HG03571 (cell line): ENCODE measurements at regions not wholly inside any gene's neighbourhood (a gene's known extent, or its start where the extent isn't known, plus 50 kb on each side); places are given as distances from the start of the nearest gene placed in this dataset.
"Not testable (repeated sequence)": the region's sequence is repeated elsewhere in the genome, so short reads cannot be mapped to it uniquely, and the experiment has no call there.

ENCODE experiments used
- ATAC-seq: cut with Tn5 transposase; IDR thresholded peaks from one replicate; pipeline ENCODE4 v1.9.1; 2021; ENCODE audit not compliant: unreplicated experiment

DNA sequence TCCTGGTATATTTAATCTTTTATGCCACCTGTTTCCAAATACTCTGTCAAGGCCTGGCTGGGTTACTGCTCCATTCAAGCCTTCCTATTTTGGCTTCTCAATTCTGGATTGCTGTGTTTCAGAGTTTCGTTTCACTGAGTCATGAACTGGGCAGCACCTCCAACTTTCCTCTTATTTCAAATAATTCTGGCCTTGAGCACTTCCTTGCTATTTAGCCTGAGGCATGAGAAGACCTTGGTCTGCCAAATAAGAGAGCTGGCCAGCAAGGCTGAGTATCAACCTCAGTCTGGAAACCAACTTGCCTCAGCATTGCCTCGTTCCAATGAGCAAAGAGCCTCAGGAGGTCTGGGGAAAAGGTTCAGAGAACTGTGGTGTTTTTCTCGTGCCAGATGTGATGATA lies 66.6 kb downstream of the TNFAIP3 start:
- ATAC-seq, result no peak

DNA sequence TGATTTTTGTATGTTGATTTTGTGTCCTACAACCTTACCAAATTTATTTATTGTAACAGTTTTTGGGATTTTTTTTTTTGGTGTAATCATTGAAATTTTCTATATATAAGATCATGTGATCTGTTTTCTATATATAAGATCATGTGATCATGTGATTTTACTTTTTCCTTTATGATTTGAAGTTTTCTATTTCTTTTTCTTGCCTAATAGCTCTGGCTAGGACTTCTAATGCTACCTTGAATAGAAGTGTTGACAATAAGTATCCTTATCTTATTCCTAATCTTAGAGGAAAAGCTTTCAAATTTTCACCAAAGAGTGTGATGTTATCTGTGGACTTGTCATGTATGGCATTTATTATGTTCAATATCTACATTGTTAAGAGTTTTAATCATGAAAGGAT lies 69.7 kb downstream of the TNFAIP3 start:
- ATAC-seq, result no peak

DNA sequence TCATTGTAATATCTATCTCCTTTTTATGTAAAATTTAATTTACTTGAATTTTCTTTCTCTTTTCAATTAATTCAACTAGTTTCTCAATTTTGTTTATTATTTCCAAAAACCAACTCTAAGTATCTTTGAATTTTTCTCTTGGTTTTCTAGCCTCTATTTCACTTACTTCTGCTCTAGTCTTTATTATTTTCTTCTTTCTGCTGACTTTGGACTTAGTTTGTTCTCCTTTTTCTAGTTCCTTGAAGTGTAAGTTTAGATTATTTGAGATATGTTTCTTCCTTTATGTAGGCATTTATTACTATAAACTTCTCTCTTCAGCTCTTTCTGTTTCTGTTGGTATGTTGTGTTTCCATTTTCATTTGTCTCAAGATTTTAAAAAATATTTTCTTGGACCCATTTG lies 70.8 kb downstream of the TNFAIP3 start:
- ATAC-seq, result no peak

DNA sequence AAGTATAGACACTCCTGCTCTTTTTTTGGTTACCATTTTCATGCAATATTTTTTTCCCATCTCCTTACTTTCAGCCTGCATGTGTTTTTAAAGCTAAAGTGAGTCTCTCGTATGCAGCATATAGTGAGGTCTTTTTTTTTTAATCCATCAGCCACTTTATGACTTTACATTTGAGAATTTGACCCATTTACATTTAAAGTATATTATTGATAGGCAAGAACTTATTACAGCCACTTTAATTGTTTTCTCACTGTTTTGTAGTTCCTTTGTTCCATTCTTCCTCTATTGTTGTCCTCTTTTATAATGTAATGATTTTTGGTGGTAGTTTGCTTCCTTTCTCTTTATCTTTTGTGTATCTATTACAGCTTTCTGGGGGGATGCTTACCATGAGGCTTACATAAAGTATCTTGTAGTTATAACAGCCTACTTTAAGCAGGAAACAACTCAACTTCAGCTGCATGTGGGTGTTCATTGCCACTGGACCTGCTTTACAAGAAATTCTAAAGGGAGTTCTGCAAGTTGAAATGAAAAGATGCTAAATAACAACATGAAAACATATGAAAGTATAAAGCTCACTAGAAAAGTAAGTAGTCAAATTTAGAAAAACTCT lies 71.8 kb downstream of the TNFAIP3 start:
- no peak for ATAC-seq

DNA sequence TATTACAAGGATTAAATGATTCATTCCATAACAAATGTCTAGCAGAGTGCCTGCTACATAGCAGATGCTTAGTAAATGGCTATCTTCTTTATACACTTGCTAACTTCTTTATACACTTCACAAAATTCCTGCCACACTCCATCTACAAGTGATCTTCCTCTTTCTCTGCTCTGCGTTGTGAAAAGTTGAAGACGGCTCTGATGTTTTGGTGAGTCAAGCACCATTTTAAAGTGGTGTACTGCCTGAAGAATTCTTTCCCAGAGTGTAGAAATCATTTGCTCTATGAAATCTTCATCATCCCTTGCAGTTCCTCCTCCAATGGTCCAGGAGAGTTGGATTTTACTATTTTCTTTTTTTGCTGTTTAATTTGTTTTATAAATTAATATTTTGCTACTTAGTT lies 74.9 kb downstream of the TNFAIP3 start:
- ATAC-seq, result no peak

DNA sequence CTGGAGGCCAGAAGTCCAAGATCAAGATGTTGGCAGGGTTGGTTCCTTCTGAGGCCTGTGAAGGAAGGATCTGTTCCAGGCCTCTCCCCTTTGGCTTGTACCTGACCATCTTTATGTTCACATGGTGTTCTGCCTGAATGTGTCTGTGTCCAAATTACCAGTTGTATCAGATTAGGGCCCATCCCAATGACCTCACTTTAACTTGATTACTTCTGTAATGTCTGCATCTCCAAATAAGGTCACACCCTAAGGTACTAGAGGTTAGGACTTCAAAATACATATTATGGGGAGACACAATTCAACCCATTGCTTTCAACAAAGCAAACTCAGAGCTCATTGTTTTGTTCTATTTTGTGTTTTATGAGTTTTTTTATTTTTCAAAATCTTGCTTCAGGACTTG lies 75.7 kb downstream of the TNFAIP3 start:
- ATAC-seq, result no peak

DNA sequence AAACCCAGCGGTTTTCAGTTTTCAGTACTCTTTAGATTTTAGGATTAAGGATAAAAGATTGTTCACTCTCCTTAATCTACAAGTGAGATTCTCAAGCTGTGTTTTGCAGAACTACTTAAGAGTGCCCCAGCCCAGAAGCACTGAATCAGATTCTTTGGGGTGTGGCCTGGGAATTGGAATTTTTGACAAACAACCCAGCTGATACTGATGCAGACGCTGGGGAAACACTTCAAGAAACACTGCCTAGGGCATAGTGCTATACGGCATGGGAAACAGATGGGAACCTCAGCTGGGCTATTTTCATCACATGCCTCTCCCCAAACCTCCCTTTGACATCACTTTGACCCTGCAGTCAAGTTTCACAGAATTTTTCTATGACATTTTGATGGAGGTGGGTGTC lies 77.3 kb downstream of the TNFAIP3 start:
- not testable (repeated sequence) for ATAC-seq

DNA sequence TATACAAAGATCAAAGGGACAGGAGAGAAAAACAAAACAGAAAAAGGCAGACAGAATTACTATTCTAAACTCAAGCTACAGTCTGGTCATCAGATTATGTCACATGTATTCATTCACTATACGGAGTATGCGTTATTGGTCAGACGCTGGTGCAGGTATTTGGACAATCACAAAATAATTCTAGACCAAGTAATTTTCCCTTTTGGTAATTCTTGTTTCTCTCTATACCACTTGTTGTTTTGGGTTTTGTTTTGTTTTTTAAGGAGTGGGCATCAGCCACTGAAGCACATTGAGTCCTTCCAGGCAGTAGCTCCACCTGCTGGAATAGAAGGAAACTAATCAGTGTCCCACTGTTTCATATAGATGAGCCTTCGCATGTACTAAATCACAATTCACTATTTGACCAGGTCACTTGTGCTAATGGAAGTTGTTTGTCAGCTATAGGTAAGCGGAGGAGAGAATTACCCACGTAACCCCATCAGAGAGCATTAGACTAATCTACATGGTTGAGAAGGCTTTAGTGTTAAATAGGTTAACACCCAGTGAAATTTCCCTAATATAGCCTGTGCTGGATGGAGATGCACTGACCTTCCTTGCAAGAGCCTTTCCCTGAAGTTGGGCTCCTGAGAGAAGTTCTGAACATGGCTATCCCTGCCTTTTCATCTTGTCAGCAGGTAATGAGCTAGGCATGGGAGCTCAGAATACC lies 77.9 kb downstream of the TNFAIP3 start:
- ATAC-seq, result no peak

DNA sequence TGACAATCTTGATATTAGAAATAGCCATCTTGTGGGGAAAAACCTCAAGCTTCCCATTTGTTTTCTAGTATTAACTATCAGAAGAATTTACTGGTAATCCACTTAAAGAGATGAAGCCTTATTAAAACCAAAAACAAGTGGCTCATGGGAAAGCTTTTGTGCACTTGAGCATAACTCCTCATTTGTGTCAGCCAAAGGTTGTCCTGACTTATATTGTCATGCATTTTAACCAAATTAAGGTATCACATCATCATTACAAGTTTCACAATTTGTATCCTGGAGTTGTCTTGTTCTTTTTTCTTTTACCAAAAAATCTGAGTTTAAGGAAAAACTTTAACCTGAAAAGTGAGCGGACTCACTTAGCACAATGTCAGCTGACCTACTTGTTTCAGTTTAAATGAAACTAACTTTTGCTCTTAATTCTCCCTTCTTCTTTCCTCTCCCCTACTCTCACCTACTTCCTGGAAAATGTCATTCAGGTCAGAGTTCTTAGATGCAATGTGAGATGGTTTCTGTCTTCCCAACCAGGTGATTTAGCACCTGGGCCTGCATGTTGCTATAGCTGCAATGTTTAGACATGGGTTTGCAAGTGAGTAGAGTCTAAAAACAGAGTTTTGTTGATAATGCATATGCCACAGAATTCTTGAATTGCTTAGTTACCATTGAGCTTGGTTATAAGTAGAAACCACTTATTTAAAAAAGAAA lies 82.8 kb downstream of the TNFAIP3 start:
- no peak for ATAC-seq

DNA sequence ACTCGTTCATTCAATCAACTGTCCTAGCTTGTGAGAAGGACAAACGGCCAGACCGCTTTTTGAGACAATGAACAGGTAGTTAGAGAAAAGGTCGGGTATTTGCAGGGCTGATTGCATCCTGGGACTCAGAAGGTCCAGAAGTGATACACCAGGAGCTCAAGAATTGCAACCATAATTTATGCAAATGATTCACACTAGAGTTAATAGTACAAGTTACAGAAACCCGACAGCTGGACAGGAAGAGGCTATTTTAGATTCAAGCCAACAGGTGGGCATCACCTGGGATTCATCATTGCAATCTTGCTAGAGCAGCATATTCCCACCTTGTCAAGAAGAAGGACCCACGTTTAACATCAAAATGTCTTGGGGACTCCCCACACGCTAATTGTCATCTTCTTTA lies 83.5 kb downstream of the TNFAIP3 start:
- ATAC-seq, result peak; percentile 51

DNA sequence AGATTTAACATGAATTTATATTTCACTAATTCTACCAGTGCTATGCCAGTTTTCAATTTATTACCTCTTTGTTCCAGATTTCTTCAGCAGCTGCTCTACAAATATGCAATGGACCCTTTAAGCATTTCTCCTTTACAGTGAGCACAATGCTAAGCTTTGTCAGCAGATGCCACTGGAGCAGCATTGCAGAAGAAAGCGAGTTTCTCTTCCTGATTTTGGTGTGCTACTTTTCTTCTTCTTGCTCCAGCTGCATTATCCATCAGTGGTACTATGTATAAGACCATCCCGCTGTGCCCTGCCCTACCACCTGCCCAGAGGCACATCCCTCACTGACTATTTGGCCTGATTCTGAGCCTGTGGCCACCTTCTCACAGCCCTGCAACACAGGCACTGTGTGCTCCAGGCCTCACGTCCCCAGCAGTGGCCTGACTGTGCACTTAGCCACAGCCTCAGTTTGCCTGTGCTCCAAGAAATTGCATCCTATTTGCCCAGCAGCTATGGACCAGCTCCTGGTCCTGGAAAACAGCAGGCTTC lies 84.1 kb downstream of the TNFAIP3 start:
- peak; percentile 42 for ATAC-seq

DNA sequence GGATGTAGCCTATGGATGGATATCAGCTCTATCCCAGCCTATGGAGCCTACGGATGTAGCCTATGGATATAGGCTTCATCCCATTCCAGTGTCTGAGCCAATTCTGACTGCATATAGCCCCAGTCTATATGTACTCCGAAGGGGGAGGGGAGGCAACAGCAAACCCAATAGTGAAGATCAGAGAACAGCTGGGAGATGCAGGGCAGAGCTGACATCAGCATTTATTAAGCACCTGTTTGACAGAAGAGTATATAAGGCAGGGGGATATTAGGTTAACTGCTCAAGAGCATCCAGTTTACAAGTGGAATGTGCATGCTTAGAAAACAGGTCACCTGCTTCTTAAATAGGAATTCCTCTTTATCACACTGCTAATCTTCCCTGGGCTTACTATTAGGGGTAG lies 85.2 kb downstream of the TNFAIP3 start:
- ATAC-seq, result no peak

DNA sequence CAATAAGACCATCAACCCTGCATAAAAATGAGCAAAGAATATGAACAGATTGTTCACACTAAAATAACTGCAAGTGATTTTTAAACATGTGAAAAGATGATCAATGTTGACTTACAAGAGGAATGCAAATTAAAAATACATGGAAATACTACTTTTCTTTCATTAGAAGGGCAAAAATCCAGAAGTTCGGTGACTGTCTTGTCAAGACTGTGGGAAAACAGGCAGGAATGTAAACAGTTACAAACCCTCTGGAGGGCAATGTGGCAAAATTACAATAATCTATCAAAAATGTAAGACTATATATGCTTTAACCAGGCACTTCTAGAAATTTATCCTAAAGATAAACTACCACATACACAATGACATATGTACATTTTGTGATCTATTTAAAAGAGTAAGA lies 86.7 kb downstream of the TNFAIP3 start:
- no peak for ATAC-seq

DNA sequence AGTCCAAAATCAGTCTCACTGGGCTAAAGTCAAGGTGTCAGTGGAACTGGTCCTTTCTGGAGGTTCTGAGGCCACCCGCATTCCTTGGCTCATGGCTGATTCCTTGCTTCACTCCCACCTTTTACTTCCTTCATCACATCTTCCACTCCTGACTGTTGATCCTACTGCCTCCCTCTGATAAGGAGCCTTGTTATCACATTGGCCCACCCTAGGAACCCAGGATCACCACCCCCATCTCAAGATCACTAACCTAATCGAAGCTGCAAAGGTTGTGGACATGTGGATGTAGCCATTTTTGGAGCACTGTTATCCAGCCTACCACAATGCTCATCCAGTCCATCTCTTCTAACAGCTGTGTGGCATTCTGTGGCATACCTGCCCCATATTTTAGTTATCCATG lies 87.2 kb downstream of the TNFAIP3 start:
- ATAC-seq, result no peak

DNA sequence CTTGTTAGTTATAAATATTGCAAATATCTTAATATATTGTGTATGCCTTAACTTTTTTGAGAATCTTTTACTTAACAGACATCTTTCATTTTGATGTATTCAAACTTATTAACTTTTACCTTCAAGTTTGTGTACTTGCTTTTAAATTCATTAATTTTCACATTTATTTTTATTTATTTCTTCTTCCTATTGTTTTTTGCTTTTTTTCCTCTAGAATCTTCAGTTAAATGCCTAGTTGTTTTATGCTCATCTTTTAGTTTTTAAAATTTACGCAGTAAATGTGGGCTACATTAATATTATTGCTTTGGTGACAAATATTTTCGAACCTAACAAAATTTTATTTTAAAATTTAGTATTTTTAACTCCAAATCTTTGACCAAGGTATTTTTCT lies 89.0 kb downstream of the TNFAIP3 start:
- no peak for ATAC-seq

DNA sequence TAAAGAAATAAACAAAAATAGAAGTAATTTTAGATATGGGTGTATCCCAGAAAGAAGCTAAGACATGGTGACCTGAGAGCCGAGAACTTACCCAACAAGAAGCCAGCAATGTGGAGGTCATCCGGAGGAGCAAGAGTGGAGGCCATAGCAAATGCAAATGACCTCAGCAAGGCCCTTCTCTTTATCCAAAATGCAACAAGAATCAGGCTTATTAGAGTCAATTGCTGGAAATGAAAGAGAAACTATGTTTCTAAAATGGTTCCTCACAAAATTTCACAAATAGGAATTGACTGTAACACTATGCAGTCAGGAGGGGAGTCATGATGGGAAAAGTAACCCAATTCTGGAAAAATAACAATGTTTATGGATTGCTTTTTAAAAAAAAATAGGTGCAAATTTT lies 90.4 kb downstream of the TNFAIP3 start:
- ATAC-seq, result no peak

DNA sequence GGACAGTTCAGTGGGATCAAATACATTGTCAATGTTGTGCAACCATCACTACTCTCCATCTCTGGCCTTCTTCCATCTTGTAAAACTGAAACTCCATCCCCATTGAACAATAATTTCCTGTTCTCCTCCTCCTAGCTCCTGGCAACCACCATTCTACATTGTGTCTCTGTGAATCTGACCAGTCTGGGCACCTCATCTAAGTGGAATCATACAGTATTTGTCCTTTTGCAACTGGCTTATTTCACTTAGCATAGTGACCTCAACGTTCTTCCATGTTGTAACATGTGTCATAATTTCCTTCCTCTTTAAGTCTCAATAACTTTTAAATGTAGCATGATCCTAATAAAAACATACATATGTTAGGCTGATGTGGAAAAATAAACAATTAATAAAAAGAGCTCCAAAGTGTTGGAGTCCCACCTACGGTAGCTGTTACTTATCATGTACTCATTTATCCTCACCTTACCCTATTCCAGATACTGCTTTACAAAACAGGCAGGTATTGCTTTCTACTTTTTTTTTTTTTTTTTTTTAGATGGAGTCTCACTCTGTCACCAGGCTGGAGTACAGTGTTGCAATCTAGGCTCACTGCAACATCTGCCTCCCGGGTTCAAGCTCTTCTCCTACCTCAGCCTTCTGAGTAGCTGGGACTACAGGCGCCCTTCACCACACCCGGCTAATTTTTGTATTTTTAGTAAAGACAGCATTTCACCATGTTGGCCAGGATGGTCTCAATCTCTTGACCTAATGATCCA lies 91.9 kb downstream of the TNFAIP3 start:
- ATAC-seq, result no peak

DNA sequence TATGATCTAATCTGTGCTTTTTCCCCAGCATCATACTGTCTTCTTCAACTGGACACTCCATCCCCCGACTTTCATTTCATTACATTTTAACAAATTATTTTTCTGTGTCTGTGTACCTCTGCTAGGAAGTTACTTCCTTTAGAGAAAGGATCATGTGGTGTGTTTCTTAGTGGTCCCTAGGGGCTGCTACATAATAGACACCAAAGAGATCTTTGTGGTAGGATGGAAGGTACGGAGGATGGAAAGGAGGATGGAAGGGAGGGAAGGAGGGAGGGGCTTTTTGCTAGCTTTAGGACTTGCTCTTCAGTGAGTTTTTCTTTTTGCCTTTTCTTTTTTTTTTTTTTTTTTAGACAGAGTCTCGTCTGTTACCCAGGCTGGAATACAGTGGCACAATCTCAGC lies 95.7 kb downstream of the TNFAIP3 start:
- ATAC-seq, result no peak

DNA sequence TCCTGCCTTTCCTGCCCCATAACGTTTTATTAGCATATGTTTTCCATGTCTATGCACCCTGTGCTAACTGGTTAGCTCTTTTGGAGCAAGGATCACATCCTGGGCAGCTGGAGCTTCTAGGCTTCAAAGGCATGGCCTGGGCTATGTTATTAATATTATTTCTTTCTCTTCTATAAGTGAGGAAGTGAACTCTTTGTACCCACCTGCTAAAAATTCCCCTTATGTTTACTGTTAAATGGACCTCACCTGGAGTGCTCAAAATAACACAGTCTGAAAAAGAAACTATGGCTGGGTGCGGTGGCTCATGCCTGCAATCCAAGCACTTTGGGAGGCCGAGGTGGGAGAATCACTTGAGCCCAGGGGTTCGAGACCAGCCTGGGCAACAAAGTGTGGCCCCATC lies 97.8 kb downstream of the TNFAIP3 start:
- ATAC-seq, result no peak

DNA sequence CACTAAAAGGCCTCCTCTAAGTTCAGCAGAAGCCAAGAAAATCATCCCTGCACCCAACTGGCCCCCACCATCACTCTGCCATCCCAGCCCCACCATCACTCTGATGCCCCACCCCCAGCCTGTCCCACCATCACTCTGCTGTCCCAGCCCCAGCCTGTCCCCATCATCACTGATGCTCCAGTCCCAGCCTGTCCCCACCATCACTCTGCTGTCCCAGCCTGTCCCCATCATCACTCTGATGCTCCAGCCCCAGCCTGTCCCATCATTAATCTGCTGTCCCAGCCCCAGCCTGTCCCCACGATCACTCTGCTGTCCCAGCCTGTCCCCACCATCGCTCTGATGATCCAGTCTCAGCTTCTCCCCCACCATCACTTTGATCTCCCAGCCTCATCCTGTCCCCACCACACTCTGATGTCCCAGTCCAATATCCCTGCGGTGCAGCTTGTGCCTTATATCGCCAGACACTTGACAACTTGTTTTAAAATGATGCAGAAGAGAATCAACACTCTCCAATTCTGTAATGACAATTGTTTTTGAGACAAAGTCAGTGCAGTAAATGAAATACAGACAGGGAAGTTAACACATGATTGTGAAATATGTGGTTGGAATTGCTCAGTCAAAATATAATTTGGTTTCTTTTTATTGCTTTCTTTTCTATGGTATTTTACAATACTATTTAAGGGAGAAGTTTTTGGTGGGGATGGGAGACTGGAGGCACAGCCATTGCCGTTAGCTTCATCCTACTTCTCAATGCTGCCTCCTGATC lies 100.8 kb downstream of the TNFAIP3 start:
- no peak for ATAC-seq

DNA sequence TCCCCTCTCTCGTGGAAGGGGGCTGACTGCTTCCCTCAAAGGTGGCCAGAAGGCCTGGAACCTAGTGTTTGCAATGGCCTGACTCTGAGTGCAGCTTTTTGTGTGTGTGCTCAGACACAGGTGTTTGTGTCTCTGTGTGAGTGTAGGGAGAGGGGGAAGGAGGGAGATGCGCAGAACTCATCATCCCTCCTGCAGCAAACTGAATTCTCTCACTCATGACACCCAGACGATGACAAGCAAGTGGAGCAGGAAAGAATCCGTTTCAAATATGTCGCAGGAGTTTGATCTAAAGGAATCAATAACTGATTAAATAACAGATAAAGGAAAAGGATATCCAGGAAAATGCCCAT lies 101.4 kb downstream of the TNFAIP3 start:
- ATAC-seq, result no peak
